HG03097 (cell line): ENCODE measurements at regions not wholly inside any gene's neighbourhood (a gene's known extent, or its start where the extent isn't known, plus 50 kb on each side); places are given as distances from the start of the nearest gene placed in this dataset.

ENCODE experiments used
- ATAC-seq: cut with Tn5 transposase; IDR thresholded peaks from one replicate; pipeline ENCODE4 v1.9.1; 2021; ENCODE audit not compliant: unreplicated experiment, low FRiP score

- ATAC-seq, result no peak
These were observed 97.0 kb upstream of the SPRED2 start for GRCh38 chr2:65529419-65529818.

- no peak for ATAC-seq
These were observed 95.8 kb upstream of the SPRED2 start for GRCh38 chr2:65528241-65528574.

- no peak for ATAC-seq
These were observed 95.2 kb upstream of the SPRED2 start for GRCh38 chr2:65527451-65528240.

GRCh38 chr2:65525616-65526231 is 93.3 kb upstream of the SPRED2 start:
- ATAC-seq, result no peak

- ATAC-seq, result no peak
These were observed 90.5 kb upstream of the SPRED2 start for GRCh38 chr2:65522922-65523321.

- ATAC-seq, result no peak
These were observed 86.4 kb upstream of the SPRED2 start for GRCh38 chr2:65518751-65519150.

- ATAC-seq, result no peak
These were observed 82.3 kb upstream of the SPRED2 start for GRCh38 chr2:65514555-65515195.

GRCh38 chr2:65512783-65513182 is 80.4 kb upstream of the SPRED2 start:
- no peak for ATAC-seq

GRCh38 chr2:65511306-65511705 is 78.9 kb upstream of the SPRED2 start:
- ATAC-seq, result no peak

- ATAC-seq, result no peak
These were observed 75.8 kb upstream of the SPRED2 start for GRCh38 chr2:65508225-65508624.

- ATAC-seq, result no peak
These were observed 75.0 kb upstream of the SPRED2 start for GRCh38 chr2:65507102-65508069.

- ATAC-seq, result no peak
These were observed 72.7 kb upstream of the SPRED2 start for GRCh38 chr2:65504814-65505697.

GRCh38 chr2:65504201-65504600 is 71.8 kb upstream of the SPRED2 start:
- no peak for ATAC-seq

- ATAC-seq, result no peak
These were observed 71.3 kb upstream of the SPRED2 start for GRCh38 chr2:65503746-65504145.

- no peak for ATAC-seq
These were observed 69.4 kb upstream of the SPRED2 start for GRCh38 chr2:65501836-65502235.

GRCh38 chr2:65501074-65501473 is 68.7 kb upstream of the SPRED2 start:
- no peak for ATAC-seq

- no peak for ATAC-seq
These were observed 68.1 kb upstream of the SPRED2 start for GRCh38 chr2:65500310-65501040.

- no peak for ATAC-seq
These were observed 66.8 kb upstream of the SPRED2 start for GRCh38 chr2:65499216-65499615.

GRCh38 chr2:65498396-65498795 is 66.0 kb upstream of the SPRED2 start:
- ATAC-seq, result no peak
